ENCODE measurements at regions not wholly inside any gene's neighbourhood (a gene's known extent, or its start where the extent isn't known, plus 50 kb on each side); places are given as distances from the start of the nearest gene placed in this dataset.
"Not testable (repeated sequence)": the region's sequence is repeated elsewhere in the genome, so short reads cannot be mapped to it uniquely, and the experiment has no call there.

DNA sequence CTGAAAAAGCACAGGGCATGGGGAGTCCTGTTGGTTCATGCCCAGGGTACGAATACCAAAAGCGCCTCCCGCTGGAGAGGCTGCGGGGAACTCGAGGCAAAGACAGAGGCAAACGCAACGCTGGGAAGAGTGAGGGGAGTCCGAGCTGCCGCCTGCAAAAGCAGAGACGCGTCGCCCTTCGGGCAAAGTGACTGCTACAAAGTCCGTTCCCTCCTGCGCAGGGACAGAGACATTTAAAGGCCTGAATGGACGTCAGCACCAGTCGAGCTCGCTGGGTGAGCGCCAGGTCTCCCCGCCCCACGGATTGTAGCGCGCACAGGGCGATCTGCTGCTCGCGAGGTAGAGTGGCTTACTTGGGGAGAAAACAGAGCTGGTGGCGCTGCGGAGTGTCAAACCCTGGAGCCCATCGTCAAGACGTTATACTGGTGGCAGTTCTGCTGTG, 732.8 kb downstream of the ZWINT start:
- DNase-seq (ENCODE audit: low read depth, low spot score) = no peak
- TF ChIP-seq, protein P1, sequence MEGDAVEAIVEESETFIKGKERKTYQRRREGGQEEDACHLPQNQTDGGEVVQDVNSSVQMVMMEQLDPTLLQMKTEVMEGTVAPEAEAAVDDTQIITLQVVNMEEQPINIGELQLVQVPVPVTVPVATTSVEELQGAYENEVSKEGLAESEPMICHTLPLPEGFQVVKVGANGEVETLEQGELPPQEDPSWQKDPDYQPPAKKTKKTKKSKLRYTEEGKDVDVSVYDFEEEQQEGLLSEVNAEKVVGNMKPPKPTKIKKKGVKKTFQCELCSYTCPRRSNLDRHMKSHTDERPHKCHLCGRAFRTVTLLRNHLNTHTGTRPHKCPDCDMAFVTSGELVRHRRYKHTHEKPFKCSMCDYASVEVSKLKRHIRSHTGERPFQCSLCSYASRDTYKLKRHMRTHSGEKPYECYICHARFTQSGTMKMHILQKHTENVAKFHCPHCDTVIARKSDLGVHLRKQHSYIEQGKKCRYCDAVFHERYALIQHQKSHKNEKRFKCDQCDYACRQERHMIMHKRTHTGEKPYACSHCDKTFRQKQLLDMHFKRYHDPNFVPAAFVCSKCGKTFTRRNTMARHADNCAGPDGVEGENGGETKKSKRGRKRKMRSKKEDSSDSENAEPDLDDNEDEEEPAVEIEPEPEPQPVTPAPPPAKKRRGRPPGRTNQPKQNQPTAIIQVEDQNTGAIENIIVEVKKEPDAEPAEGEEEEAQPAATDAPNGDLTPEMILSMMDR (IDR thresholded peaks at IDR 0.05; ENCODE audit: insufficient read depth, low read length, missing control alignments) = no peak
- POLR2A ChIA-PET = no interaction called here
- CTCF ChIA-PET = no interaction called here
- no peak overlapping the region for H3K4me3 ChIP-seq (ENCODE audit: low read depth, low read length)

DNA sequence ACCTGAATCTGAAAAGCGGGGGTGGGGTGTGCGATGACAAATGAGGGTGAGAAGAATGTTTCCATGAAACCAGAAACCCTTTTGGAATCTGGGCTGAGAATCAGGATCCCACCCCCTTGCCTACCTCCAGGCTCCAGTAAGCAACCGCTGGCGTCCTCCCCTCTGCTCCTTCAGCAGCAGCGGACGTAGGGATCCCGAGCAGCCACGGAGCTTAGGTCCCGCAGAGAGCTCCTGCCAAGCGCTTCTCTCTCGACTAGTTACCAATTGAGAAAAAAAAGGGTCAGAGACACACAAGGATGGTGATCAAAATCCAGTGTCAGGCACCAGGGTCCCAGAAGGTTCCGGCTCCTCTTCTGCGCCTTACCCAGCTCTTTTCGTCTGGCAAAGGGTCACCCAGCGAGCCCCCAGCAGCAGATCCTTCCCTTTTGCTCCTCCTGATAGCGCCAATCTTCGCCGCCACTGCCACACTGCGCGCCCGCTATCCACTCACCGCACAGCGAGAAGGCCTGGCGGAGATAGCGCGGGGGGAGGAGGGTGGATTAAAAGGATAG, 733.5 kb downstream of the ZWINT start:
- TF ChIP-seq, protein P1 (IDR thresholded peaks at IDR 0.05; ENCODE audit: insufficient read depth, low read length, missing control alignments) = no peak
- CTCF ChIA-PET = no interaction called here
- POLR2A ChIA-PET = no interaction called here
- no peak overlapping the region for H3K4me3 ChIP-seq (ENCODE audit: low read depth, low read length)
- no peak for DNase-seq (ENCODE audit: low read depth, low spot score)

- H3K4me3 ChIP-seq (ENCODE audit: low read depth, low read length); DNase-seq (ENCODE audit: low read depth, low spot score); CTCF ChIA-PET; POLR2A ChIA-PET: not testable (repeated sequence)
Measured at GRCh38 chr10:55601690-55602478, 759.2 kb downstream of the ZWINT start.

GRCh38 chr10:55551603-55552002, 750.6 kb upstream of the PCDH15 start:
- DNase-seq (ENCODE audit: low read depth, low spot score) = no peak
- ChIA-PET POLR2A (no interaction called here), CTCF (no interaction called here)
- TF ChIP-seq, protein P1 (IDR thresholded peaks at IDR 0.05; ENCODE audit: insufficient read depth, low read length, missing control alignments) = no peak
- H3K4me3 ChIP-seq (ENCODE audit: low read depth, low read length) = no peak overlapping the region

DNA sequence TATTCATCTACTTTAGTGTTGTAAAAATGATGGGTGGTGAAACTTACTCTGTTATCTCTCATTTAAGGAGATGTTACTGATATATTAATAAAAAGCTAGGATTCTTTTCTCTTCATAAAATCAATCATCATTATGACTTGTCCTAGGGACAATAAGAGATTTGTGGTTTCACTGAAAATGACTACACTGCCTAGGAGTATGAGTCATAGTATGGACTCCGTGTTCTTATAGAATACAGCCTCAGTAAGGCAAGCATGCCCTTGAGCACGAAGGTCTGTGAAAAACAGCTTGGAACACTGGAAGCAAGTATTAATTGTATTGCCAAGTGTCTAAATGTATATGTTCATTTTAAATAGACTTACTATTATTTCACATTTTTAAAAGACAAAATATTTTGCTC, 749.2 kb upstream of the PCDH15 start:
- CTCF ChIA-PET = no interaction called here
- TF ChIP-seq, protein P1 (IDR thresholded peaks at IDR 0.05; ENCODE audit: insufficient read depth, low read length, missing control alignments) = no peak
- H3K4me3 ChIP-seq (ENCODE audit: low read depth, low read length) = no peak overlapping the region
- no peak for DNase-seq (ENCODE audit: low read depth, low spot score)
- POLR2A ChIA-PET = no interaction called here

DNA sequence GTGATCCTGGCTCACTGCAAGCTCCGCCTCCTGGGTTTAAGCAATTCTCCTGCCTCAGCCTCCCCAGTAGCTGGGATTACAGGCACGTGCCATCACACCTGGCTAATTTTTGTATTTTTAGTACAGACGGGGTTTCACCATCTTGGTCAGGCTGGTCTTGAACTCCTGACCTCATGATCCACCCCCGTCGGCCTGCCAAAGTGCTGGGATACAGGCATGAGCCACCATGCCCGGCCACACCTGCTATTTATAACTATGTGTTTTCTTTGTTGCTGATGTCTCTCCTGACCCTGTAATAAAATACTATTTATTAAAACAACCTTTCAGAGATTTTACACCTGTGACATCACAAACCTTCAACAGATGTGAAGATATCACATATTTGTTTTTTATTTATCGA, 736.5 kb upstream of the PCDH15 start:
- DNase-seq (ENCODE audit: low read depth, low spot score); POLR2A ChIA-PET; H3K4me3 ChIP-seq (ENCODE audit: low read depth, low read length); CTCF ChIA-PET: not testable (repeated sequence)

- DNase-seq (ENCODE audit: low read depth, low spot score) = no peak
- TF ChIP-seq, protein P1 (IDR thresholded peaks at IDR 0.05; ENCODE audit: insufficient read depth, low read length, missing control alignments) = no peak
- ChIA-PET POLR2A (no interaction called here), CTCF (no interaction called here)
- H3K4me3 ChIP-seq (ENCODE audit: low read depth, low read length) = no peak overlapping the region
Measured at GRCh38 chr10:55519264-55519663, 718.2 kb upstream of the PCDH15 start.

DNA sequence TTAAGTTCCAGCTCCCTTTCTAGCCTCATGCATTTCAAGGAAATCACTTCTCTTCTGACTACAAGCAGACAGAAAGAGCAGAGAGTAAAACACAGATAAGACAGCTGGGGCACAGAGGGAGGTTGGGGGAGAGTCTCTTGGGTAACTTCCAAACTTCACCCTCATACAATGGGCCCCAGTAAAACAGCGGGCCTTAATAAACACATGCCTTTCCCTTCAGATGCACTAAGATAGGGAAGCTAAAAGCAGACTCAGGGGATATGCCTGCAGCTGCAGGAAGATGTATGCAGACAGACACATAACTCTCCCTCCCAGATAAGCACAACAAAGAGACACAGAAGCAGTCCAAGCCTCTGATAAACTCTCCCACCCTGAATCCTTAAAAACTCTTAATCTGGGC, 717.4 kb upstream of the PCDH15 start:
- H3K4me3 ChIP-seq (ENCODE audit: low read depth, low read length); POLR2A ChIA-PET; DNase-seq (ENCODE audit: low read depth, low spot score); CTCF ChIA-PET: not testable (repeated sequence)

All from AG04449 (cell line).